ENCODE measurements at regions not wholly inside any gene's neighbourhood (a gene's known extent, or its start where the extent isn't known, plus 50 kb on each side); places are given as distances from the start of the nearest gene placed in this dataset.

- Histone ChIP-seq H3K9me3 (no peaks in the 10 kb centered on the region), H3K4me1 (no peaks in the 10 kb centered on the region), H3K27me3 (no peaks in the 10 kb centered on the region), H3K36me3 (no peaks in the 10 kb centered on the region), H3K27ac (no peak overlapping the region), H3K4me3 (no peak overlapping the region)
- no peak for DNase-seq
- TF ChIP-seq CTCF (IDR thresholded peaks at IDR 0.05) (no peak), POLR2A (IDR thresholded peaks at IDR 0.05) (no peak)
Measured at GRCh38 chrX:112968351-112969133, 127.9 kb upstream of the AMOT start.

GRCh38 chrX:112967903-112968302 lies 127.3 kb upstream of the AMOT start:
- H3K4me1 ChIP-seq: no peaks in the 10 kb centered on the region
- H3K9me3 ChIP-seq: no peaks in the 10 kb centered on the region
- DNase-seq: no peak
- no peak overlapping the region for H3K27ac ChIP-seq
- H3K36me3 ChIP-seq: no peaks in the 10 kb centered on the region
- TF ChIP-seq POLR2A (IDR thresholded peaks at IDR 0.05) (no peak), CTCF (IDR thresholded peaks at IDR 0.05) (no peak)
- H3K4me3 ChIP-seq: no peak overlapping the region
- no peaks in the 10 kb centered on the region for H3K27me3 ChIP-seq

- TF ChIP-seq CTCF (IDR thresholded peaks at IDR 0.05) (no peak), POLR2A (IDR thresholded peaks at IDR 0.05) (no peak)
- Histone ChIP-seq H3K4me1 (no peaks in the 10 kb centered on the region), H3K9me3 (no peaks in the 10 kb centered on the region), H3K4me3 (no peak overlapping the region), H3K27me3 (no peaks in the 10 kb centered on the region), H3K27ac (no peak overlapping the region), H3K36me3 (no peaks in the 10 kb centered on the region)
- DNase-seq: no peak
Measured at GRCh38 chrX:112967341-112967740, 126.7 kb upstream of the AMOT start.

GRCh38 chrX:112961981-112962380 lies 121.3 kb upstream of the AMOT start:
- no peak for DNase-seq
- Histone ChIP-seq H3K9me3 (no peaks in the 10 kb centered on the region), H3K27ac (no peak overlapping the region), H3K4me3 (no peak overlapping the region), H3K4me1 (no peaks in the 10 kb centered on the region), H3K36me3 (no peaks in the 10 kb centered on the region), H3K27me3 (no peaks in the 10 kb centered on the region)
- TF ChIP-seq CTCF (IDR thresholded peaks at IDR 0.05) (no peak), POLR2A (IDR thresholded peaks at IDR 0.05) (no peak)

- Histone ChIP-seq H3K36me3 (no peaks in the 10 kb centered on the region), H3K4me1 (no peaks in the 10 kb centered on the region), H3K27ac (no peak overlapping the region), H3K27me3 (no peaks in the 10 kb centered on the region), H3K4me3 (no peak overlapping the region), H3K9me3 (no peaks in the 10 kb centered on the region)
- DNase-seq: no peak
- TF ChIP-seq POLR2A (IDR thresholded peaks at IDR 0.05) (no peak), CTCF (IDR thresholded peaks at IDR 0.05) (no peak)
Measured at GRCh38 chrX:112947981-112948615, 107.5 kb upstream of the AMOT start.
